ENCODE measurements at regions not wholly inside any gene's neighbourhood (a gene's known extent, or its start where the extent isn't known, plus 50 kb on each side); places are given as distances from the start of the nearest gene placed in this dataset.

DNA sequence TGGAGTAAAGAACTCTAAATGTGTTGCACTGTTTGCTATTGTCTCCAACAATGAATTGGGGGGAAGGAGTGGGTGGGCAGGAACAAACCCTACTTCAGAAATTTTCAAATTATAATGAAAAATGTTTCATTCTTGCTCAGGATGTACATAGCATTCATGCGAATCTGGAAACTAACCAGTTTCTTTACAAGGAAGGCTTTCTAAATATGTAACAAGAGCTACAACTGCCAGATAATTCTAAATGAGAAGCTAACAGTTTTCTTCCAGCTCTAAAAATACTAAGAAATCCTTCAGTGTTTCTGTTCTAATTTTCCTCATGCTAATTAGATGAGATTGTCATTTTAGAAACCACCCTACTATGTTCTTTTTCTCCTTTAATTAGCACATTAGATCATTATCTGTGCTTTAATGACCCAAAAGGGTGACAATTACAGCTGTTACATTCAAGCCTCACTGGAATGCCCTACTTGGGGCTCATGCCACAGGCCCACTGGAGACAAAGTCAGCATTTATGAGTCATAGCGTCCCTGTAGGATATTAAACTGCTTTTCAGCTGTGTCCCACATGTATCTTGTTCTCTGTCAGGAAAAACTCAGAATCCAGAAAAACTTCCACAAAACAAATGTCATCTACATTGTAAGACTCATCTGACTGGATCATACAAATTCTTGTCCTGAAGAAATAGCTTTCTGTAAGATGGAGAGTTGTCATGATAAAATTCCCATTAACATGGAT is 804.6 kb upstream of the CXADR start:
- DNase-seq = no peak

DNA sequence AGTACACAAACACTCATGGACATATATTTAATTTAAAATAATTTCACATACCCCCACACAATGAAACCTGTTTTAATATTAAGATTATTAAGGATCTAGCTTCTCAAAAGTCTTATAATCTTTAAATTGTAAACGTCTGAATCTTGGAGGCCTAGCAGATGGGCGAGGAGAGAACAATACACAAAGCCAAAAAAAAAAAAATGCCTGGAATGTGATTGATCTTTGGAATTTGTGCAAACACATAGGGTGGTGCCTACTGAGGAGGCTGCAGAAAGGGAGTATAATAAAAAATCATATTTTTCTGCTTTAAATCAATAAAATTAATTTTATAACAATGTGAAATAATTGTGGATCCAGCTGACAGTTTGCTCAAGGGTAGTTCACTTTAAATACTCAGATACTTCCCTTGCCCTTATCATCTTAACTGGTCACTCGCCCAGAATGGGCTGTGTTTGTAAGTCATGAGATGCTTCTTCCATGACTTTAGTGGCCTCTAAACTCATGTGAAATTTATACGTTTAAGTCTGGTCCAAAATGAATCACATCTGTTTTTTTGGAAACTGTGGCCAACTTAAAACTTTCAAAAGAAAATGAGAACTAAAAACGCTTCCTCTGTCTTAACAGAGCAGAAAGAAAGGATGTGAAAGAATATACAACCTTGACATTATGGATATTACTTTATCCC is 802.8 kb upstream of the CXADR start:
- no peak for DNase-seq

DNA sequence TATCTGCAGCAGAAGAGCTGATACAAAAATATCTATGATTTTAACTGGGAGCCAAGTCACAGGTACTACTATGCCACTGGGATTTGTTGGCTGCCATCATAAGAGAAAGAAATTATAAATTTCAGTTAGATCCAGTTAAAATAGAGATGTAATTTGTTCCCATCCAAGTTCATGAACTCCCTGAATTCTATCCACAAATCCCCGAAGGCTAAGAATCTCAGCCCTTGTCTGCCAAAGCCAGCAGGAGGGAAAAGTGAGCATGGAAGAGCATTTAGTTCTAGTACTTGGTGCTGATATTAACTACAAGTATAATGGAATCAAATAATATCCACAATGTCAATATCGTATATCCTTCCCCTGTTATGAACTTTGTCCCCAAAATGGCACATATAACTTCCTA is 801.1 kb upstream of the CXADR start:
- no peak for DNase-seq

DNA sequence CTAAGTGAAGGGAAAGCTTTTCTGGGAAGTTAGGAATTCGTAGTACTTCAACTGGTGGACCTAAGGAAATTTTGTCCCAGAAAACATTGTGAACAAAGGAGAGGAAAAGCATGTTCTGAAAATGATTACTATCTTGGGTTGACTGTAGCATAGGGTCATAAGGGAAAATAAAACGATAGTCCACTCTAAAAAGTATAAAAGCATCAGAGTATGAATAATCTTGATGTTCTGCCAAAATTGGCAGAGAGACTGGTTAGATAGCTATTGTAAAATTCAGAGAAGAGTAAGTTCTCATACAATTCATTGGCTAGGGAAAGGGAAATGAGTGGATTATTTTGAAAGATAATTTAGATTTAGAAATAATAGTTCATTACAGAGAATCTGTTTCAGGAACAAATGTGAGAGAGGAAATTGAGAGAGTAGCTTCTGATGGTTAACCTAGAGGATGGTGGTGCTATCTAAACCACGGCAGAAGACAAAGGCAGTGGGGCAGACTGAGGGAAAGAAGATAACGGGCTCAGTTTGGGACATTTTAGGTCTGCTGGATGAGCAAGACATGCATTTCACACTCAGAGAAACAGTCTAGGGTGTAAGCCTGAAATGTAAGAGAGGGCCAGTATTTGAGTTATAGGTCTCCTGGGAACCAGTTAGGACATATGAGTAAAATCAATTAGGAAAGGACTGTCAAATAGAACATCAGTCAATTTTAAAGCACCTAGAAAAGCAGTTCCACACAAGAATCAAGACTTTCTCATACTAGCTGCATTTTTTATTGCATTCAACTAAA is 799.3 kb upstream of the CXADR start:
- DNase-seq = no peak

DNA sequence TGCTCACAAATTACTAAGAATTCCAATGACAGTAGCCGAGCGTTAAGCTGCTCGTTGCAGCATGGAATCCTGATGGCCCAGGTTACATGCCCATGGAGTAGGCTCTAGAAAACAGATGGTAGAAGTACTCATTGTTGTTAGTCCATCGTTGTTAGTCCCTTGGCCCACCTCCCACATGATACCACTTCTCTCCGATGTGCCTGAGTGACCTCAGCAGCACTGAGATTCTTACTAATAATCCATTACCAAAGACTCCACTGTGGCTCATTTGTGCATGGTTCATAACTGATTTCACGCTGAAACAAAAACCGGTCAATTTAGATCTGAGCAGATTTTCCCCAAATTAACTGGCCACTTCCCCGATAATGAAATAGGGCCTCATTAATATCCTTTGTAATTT is 772.3 kb upstream of the CXADR start:
- DNase-seq = no peak

DNA sequence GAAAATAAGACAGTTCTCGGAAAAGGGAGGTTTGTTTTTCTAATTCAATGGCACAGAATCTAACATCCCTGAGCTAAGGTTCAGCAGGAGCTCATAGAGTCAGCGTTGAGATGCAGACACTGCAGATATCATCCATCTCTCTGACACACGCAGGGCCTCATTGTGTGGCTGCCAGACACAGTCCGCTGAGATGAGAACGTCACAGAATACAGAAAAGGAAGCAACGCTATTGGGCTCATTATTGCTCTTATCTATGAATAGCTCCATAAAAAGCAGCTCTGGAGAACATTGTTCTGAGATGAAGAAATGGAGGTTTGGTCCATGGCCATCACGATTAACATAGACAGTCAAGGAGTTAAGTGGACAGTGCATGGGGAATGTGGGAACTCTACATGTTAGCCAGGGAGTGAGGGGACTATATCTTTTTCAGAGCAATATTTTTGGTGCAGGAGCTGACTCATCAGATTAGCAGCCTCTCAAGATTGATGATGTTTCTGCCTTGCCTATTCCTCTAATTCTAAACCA is 771.6 kb upstream of the CXADR start:
- no peak for DNase-seq

DNA sequence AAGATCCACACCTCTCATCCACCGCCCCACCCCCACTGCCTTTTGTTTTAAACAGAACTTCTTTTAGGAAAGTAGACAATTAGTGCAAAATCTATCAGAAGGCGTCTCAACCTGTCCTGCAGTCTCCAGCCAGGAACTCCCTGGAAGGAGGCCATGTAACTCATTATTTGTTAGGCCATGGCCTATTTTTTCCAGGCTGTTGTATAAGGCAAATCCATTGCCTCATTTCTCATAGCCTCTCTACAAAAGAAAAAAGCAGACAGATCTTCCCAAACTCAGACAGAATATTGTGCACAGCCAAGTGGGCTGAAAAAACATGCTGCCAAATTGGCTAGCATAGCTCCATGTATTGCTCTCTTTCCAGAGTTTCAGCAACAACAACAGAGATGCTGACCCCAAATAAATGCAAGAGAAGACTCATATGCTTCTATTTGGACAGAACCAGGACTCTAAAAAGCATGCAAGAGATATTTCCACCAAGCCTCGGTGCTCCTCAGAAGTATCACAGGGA is 770.7 kb upstream of the CXADR start:
- peak; percentile 10 for DNase-seq

DNA sequence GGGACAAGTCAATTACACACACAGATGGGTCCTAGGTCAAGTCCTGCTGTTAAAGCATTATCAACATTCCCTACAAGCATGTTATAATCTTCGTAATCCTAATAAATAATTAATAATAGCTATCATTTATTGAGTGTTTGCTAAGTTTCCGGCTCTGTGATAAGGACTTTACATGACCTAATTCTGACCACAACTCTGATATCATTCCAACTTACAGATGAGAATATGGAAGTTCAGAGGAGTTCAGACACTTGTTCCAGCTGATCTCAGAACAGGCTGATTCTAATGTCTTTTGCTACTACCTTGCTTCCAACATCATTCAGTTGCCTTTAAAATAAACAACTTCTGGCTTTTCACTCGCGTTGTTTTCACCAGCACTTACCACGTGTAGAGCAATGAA is 770.1 kb upstream of the CXADR start:
- DNase-seq = no peak

DNA sequence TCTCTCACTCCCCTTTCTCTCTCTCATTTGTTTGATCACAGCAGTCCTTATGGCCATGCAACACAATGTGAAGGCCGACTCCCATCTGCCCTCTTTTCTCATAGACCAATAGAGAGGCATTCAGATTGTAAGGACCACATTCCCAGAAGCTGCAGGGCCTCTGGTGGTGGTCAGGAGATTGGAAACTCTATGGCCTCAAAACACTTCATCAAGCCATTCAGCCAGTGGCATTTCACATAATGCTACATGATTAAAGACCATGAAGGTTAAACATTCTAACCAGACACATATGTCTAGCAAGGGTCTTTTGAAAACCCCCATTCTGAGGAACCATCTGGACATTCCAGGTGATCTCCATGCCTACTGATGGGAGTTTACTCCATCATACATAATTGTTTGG is 769.5 kb upstream of the CXADR start:
- DNase-seq = no peak

DNA sequence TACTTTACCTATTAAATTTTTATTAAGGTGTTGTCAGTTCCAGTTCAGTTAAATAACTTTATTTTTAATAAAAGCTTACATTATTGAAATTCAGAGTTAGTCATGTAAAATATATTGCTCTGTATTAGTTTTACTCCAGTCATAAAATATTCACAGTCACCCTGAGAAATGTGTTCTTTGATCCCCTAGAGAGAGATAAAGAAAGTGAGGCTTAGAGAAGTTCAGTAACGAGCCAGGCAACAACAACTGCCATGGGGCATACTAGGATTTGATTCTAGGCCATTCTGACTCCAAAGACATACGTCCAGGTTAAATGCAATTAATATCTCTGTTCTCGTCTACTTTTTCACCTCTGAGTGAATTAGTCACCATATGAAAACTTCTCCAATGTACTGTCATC is 761.9 kb upstream of the CXADR start:
- DNase-seq = no peak

DNA sequence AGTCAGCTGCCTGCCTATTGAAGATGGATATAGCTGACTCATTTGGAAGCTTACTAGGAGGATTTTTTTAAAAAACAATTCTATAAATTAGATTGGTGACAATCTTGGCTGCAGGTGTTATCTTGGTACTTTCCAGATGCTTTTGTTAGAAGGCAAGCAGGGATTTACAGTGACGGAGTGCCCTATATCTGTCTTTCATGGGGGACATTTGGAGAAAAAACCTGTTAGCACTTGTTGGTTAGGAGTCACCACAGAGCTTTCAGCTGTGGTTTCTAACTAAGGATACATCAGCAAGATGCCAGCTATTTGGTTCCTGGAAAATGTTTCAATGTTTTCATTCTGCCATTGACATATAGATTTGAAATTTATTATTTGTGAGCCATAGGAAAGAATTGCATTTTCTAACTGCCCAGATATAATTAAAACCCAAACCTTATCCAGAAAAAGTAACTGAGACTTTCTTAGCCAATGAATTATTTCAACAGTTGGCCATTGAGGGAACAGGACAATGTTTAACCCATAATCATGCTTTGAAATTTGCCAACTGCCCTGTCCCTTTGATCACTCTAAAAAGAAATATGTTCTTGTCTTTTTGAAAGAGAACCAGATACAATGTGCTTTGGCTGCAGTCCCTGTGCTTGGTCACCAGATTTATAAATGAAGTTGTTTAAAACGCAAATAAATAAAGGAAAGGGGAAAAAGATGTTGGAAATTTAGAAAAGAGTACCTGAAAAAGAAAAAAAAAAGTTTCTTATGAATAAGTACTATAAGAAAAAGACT is 761.0 kb upstream of the CXADR start:
- no peak for DNase-seq

DNA sequence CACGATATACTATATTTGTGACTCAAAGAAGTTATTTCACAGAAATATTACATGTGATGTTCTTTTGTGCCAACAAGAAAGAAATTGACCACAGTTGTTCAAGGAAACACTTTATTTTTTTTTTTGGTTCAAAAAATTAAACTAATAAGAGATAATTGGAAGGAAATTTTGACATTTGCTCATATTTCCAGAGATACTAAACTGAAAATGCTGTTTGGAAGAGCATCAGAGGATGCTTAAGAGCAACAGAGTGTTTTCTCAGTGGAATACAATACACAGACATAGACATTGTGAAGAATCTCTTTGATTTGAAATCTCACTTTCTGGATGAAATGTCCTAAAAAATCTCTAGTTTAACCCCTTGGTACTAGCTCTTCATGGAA is 760.4 kb upstream of the CXADR start:
- DNase-seq = no peak

DNA sequence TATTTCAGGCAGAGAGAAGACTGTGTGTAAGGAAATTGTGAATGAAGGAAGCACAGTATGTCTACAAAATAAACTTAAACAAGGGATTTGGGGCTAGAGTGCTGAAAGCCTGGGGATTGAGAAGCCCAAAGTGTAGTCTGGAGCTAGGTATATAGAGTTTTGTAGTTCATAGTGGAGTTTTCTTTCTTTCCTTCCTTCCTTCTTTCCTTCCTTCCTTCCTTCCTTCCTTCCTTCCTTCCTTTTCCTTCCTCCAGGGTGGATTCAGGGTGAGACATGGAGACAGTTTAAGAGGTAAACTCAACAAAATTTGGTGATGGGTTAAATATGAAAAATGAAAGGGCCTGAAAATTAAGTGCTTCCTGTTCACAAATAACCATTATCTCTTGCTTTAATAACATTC is 757.8 kb upstream of the CXADR start:
- no peak for DNase-seq

DNA sequence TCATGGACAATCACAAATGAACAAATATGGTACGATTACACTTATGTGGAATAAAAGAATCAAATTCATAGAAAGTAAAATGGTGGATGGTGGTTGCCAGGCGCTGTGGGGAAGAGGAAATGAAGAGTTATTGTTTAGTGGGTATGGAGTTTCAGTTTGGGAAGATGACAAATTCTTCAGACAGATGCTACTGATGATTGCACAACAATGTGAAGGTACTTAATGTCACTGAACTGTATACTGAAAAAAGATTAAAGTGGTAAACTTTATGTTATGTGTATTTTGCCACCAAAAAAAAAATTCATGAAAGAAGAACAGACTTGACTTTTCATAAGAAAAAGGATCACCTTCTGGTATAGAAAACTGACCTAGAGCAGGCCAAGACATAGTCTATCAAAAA is 745.6 kb upstream of the CXADR start:
- DNase-seq = no peak

DNA sequence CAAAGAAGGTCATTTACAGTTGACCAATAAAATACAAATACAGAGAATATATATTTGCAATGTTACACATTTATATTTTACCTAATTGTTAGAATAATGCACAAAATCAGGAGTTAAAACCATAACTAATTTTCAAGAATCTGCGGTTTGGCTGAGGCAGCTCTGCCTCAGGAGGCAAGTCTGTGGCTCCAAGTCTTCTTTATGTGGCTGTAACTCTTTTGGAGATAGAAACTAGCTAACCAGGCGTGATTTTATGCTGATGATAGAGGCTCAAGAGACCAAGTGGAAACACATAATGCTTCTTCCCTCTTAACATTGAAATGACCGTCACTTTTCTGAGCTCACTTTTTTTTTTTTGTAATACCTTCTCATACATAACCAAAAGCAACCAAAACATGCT is 744.7 kb upstream of the CXADR start:
- no peak for DNase-seq

DNA sequence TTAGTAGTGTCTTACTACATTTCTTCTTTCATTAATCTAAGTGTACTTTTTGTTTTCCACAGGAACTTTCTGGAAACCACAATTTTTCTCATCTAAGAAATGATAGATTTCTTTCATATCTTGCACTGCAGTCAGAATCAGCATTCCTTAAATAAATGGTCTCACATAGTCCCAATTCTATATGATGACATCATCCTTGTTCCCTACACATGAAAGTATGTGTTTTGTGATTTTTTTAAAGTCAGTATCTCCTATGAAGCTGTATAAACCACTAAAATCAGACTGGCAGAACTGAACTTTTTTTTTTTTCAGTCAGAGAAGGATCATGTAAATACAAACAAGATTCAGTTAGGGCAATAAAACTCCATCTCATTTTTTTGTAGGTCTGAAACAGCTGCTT is 742.6 kb upstream of the CXADR start:
- no peak for DNase-seq

DNA sequence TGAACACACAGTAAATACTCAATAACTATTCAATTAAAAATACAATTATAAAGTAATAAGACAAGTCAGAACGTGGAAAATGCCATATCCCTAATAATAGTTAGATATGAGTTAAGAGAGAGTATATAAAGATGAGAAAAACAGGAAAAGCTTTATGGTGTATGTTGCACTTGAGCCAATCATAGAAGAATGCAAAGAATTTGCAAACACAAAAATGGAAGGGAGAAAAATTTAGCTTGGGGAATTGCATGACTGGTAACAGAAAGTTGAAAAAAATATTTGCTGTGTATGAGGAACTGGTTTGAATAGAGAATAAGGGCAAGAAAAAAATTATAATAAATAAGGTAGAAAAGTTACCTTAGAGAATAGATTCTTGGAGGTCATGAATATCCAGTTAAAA is 739.6 kb upstream of the CXADR start:
- DNase-seq = no peak

DNA sequence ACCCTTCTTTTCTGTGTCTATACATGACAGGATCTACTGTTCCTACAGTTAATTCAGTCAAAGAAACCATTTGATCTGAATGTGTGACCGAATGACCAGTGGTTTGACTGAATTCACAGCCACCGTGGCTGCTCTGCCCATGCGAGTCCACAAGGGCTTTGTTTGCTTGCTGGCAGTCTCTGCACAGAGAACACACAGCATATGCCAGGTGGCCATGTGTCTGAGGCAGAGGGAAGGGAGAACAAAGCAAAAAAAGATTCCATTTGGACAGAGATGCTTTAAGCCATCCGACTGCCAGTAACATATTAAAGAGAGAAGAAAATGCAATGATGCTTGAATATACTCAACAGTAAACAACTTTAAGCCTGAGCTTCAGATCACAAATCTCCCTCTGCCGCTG is 737.8 kb upstream of the CXADR start:
- no peak for DNase-seq

DNA sequence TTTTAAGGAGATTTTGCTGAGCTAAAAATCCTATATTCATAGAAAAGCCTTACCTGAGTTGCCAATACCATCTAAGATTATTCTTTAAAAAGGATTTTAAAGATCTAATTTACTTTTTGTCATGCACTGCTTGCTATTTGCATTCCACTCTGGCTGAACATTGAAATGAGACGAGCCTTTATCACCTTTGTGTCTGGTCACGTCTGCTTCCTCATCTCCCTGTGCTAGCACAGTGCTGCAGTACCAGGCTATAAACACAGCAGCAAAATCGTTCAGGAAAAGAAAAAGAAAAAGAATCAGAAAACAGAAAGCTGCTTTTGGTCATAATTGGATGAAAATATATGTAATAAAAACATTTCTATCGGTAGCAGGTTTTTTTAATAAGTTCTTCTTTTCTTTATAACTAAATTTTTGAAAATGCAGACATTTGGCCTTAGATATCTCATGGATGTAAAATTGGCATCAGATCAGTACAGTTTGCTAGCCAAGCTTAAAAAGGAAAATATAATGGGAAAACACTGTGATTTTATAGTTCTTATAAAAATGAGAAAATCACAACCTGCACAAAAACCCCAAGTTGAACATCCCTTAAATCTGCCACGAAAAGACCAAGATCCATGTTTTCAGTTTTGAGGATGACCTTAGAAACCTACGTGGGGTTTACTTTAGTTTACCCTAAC is 735.7 kb upstream of the CXADR start:
- no peak for DNase-seq

DNA sequence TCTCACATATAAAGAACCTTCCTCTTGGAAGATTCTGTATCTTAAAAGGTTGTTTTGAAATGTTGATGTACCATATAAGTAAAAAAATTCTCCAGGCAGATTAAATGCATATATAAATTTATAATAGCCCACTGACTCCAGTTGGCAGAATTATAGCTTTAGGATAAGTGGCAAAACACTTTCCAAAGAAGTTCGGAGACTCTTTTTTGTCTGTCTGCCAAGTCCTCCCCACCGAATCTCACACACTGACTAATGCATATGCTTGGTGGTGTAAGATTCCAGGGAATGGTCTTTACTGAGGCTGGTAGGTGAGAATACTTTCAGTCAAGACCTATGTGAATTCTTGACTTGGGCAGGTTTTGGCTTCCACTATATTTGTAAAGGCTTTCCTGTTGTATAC is 724.3 kb upstream of the CXADR start:
- no peak for DNase-seq

DNA sequence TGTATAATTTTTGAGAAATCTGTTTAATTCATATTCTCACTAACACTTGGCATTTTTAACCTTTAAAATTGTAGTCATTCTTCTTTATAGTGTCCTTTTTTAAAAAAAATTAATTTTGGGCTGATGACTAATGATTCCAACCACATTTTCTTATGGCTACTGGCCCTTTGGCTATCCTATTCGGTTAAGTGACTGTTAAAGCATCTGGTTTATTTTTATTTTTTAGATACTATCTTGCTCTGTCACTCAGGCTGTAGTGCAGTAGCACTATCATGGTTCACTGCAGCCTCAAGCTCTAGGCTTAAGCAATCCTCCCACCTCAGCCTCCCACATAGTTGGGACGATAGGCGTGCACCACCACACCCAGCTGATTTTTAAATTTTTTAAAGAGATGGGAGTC is 723.2 kb upstream of the CXADR start:
- no peak for DNase-seq

DNA sequence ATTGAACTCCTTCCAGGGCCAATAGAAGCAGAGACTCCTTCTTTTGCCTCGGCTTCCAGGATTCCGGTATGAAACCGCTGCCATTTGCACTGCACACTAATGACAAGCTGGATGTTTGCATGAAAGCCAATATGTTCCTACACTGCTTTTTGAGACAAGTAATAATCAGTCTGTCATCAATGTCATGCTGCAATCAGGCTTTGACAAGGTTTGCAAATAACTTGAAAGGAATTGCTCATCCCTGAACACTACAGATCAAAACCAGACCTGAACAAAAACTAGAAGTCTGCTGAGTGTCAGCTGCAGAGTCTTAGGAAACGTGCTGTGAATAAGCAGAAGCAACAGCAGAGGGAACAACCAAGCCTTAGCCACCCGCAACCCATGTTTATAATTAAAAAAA is 720.7 kb upstream of the CXADR start:
- no peak for DNase-seq

All from NCI-H1105 treated with DMSO at 0.1 percent for 48 hours (cell line).